Raji (cell line): ENCODE measurements at regions not wholly inside any gene's neighbourhood (a gene's known extent, or its start where the extent isn't known, plus 50 kb on each side); places are given as distances from the start of the nearest gene placed in this dataset.

ENCODE experiments used
- POLR2A ChIP-seq: IDR thresholded peaks from 2 replicates; pipeline ENCODE4 v1.6.1; 2011; ENCODE audit warnings: low read depth, low read length, control low read depth; ENCODE audit not compliant: insufficient read depth

DNA sequence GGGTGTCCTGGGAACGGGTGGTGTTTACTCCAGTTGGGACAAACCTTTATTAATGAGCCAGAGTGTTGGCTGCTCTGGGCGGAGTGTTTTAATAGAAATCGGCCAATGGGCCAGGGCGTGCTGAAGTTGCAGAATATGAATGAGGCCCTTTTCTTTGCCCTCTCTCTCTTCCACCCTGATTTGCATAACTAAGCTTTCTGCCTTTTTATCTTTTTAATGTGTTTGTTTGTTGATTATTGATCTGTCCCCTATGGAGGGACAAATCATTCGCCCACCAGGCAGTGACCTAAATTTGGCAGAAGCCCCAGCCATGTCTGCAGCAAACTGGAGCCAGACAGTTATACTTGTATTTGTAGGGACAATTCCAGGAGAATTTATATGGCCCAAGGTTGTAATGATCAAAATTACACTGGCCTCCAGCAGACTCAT, 420.9 kb downstream of the PREX1 start:
- no peak for TF ChIP-seq POLR2A

- no peak for TF ChIP-seq POLR2A
These were observed 421.3 kb downstream of the PREX1 start for GRCh38 chr20:48406498-48406897.

- TF ChIP-seq POLR2A: no peak
These were observed 421.9 kb downstream of the PREX1 start for GRCh38 chr20:48405909-48406308.

DNA sequence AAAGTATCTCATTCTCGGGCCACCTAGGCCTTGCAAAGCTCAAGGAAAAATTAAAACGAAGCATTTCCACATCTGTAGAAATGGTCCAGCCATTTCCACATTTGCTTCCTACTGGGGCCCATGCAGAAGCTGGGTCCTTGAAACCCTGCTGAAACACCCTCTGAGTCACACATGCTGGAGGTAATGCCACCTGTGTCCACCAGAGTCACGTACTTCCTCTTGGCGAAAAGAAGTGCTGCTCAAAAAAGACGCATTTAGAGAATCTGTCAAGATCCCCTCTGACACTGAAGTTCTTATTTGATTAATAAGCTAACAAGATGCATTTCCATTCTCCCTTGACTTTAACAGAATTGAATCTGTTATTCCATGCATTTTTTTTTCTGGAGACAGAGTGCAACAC, 423.2 kb downstream of the PREX1 start:
- TF ChIP-seq POLR2A: no peak

- TF ChIP-seq POLR2A: no peak
These were observed 424.5 kb downstream of the PREX1 start for GRCh38 chr20:48403167-48403761.

- no peak for TF ChIP-seq POLR2A
These were observed 426.4 kb downstream of the PREX1 start for GRCh38 chr20:48401359-48401758.

GRCh38 chr20:48400009-48400408, 427.8 kb downstream of the PREX1 start:
- no peak for TF ChIP-seq POLR2A

DNA sequence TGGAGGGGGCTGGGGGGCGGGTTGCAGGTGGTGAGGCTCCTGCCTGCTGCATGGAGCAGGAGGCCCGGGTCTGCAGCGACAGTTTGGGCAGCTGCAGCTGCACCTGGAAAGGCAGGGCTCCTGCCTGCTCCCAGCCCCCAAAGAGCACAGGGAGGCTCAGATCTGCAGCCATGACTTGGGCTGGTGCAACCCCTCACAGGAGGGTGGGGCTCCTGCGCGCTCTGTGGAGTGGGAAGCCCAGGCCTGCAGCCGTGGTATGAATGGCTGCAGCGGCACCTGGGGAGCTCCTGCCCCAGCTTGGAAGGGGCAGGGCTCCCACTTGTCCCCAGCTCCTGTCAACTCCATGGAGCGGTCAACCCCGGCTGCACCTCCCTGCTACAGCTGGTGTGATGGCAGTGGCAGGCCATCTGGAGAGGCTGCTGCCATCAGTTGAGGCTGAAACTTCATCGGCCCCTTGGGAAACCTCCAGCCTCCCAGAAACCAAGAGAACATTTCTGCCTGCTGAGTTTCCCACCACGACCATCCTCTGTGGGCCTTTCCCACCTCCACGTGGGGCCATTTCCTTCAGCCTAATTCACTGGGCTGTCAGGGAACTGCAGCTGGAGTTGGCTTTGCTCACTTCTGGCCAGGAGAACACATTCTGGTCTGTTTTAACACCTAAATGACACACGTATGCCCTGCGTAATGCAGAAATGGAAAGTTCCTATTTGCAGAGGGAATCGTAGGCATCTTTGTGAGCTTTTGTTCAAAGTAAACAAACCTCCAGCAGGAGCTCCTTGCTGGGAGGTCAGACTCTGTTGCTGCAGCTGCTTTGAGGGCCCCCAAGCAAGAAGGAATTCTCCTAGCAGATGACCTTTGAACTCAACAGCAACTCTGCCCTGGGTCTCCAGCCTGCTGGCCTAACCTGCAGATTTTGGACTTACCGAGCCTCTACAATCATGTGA, 429.0 kb downstream of the PREX1 start:
- no peak for TF ChIP-seq POLR2A

DNA sequence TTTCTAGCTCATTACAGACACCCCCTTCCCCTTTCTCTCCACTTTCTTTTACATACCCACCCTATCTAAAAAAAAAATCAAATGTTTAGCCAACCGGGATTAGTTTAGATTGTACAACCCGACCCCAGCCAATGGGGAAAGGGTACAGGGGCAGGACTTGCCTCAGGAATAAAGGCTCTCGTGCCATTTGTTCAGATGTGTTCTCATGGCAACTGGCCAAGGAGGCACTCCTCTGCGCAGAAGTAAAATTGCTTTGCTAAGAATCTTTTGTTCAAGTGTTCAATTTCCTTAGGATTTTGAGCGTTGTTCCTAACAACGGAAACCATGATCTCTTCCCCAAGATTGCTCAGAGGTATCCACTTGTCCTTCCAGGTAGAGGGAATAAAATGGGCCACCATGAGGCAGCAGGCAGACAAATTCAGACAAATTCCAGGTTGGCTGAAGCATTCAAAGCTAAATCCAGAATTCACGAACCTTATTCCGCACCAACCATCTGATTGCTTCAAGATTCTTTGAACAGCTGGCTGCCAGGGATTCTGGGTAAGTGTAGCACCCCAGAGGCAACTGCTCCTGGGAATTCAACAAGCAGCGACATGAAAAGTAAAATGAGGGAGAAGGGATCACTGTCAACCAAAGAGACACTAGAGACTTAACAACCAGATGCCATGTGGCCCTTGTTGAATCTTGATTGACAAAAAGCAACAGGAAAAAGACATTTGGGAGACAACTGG, 431.8 kb downstream of the PREX1 start:
- TF ChIP-seq POLR2A: no peak

DNA sequence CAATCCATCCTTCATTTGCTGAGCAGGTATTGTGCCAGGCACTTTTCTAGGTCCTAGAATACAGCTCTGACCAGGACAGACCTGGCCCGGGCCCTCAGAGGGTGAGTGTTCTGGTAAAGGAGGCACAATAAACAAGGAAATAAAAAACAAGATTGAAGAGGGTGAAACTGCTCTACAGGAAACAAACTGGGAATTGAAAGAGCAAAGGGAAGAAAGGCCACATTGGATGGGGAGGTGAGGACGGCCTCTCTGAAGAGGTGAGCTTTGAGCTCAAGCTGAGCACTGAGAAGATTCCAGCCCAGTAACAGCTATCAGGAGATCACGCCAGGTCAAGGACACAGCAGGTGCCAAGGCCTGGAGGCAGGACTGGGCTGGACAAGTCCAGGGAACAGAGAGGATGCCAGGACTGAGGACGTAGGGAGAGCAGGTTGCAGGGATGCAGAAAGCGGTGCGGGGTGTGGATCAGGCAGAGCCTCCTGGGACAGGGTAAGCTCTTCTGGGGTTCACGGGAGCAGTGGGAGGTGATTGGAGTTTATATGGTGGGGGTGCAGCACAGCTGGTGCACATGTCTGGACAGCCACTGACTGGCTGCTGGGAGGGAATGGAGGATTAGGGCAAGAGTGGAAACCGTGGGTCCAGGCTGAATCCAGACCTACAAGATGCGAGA, 433.3 kb downstream of the PREX1 start:
- no peak for TF ChIP-seq POLR2A

GRCh38 chr20:48393737-48394314, 434.0 kb downstream of the PREX1 start:
- no peak for TF ChIP-seq POLR2A

DNA sequence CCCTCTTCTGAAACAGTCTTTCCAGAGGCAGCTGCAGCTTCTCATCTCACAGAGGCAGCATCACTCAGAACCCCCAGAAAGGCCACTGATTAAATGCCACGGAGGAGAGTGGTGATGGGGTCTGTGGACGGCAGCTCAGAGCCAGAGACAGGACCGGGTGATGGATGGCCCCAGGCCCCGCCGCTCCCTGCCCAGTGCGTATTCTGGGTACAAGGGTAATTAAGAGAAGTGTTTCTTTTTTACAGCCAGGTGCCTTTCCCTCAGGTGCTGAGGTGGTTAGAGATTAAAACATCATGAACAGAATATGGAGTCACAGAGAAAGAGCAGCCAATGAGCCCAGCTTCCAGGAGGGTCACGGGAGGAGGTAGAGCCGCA, 434.5 kb downstream of the PREX1 start:
- no peak for TF ChIP-seq POLR2A

DNA sequence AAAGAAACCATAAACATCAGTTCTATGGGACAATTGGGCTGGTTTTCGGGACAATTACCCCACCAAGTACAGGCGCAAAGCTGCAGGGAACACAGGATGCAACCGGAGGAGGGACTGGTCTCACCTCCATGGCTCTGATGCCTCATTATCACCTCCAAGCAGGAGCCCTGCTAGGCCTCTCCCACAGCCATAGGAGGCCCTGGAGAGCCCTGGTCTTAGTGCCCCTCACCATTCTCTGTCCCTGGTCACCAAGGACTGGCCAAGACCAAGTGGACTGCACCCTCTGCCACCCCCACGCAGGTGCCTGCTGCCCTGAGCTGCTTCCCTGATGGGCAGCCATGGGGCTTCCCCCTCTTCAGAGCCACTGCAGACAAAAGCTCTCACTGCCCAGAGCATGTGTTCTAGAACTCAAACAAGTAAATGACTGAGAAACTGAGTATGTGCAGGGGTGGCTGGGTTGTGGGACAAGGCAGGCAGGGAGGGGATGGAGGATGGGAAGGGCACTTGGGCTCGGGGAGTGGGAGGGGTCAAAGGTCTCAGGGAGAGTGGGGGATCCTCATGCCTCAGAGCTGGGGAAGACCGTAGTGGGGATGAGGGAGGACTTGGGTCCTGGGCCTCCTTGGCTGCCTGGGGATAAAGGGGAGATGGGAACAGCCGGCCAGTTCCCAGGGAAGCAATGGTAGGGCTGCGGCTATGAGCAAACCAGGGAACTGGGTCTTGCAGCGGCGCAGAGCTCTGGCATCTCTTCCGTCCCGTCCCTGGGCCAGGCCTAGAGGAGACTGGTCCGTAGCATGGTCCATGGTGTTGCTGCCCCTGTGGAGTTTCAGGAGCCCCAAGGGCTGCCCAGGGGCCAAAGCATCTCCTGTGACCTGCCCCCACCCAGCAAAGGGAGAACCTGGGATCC, 435.1 kb downstream of the PREX1 start:
- no peak for TF ChIP-seq POLR2A

- no peak for TF ChIP-seq POLR2A
These were observed 436.8 kb downstream of the PREX1 start for GRCh38 chr20:48390981-48391380.
